Hepatocyte (in vitro differentiated cells): ENCODE measurements at regions not wholly inside any gene's neighbourhood (a gene's known extent, or its start where the extent isn't known, plus 50 kb on each side); places are given as distances from the start of the nearest gene placed in this dataset.

Experiments used
- DNase-seq: peaks from one replicate; pipeline ENCODE4 v3.0.0-alpha.2; 2016; ENCODE audit warnings: low spot score
- H2AFZ ChIP-seq: fragments of 200-600 bp; sonication (generic); 2 replicates; pipeline ENCODE4 v1.6.0; 2016; ENCODE audit warnings: antibody characterized with exemption, mild to moderate bottlenecking
- H3K27ac ChIP-seq: fragments of 200-600 bp; sonication (generic); 2 replicates; pipeline ENCODE4 v1.5.1; 2016; ENCODE audit warnings: mild to moderate bottlenecking
- H3K27me3 ChIP-seq: fragments of 200-600 bp; sonication (generic); 2 replicates; pipeline ENCODE4 v1.6.1; 2016
- H3K36me3 ChIP-seq: fragments of 200-600 bp; sonication (generic); replicated peaks from 2 replicates; pipeline ENCODE4 v1.5.1; 2016; ENCODE audit warnings: low read depth; ENCODE audit not compliant: insufficient read depth
- H3K4me1 ChIP-seq: fragments of 200-600 bp; sonication (generic); 2 replicates; pipeline ENCODE4 v1.5.1; 2016; ENCODE audit warnings: mild to moderate bottlenecking, moderate library complexity; ENCODE audit not compliant: insufficient read depth
- H3K4me2 ChIP-seq: fragments of 200-600 bp; sonication (generic); 2 replicates; pipeline ENCODE4 v1.6.0; 2016
- H3K4me3 ChIP-seq: fragments of 200-600 bp; sonication (generic); 2 replicates; pipeline ENCODE4 v1.5.1; 2016; ENCODE audit warnings: mild to moderate bottlenecking
- H3K79me2 ChIP-seq: fragments of 200-600 bp; sonication (generic); 2 replicates; pipeline ENCODE4 v1.6.0; 2017; ENCODE audit warnings: mild to moderate bottlenecking
- H3K9me2 ChIP-seq: fragments of 200-600 bp; sonication (generic); replicated peaks from 2 replicates; pipeline ENCODE4 v1.6.0; 2017; ENCODE audit warnings: mild to moderate bottlenecking; ENCODE audit not compliant: insufficient read depth
- H3K9me3 ChIP-seq: fragments of 200-600 bp; sonication (generic); 2 replicates; pipeline ENCODE4 v1.5.1; 2016; ENCODE audit warnings: low read depth, mild to moderate bottlenecking
- H4K20me1 ChIP-seq: fragments of 200-600 bp; sonication (generic); 2 replicates; pipeline ENCODE4 v1.6.0; 2016; ENCODE audit warnings: mild to moderate bottlenecking; ENCODE audit not compliant: insufficient read depth, poor library complexity, severe bottlenecking
- EZH2 ChIP-seq: fragments of 200-600 bp; sonication (generic); IDR thresholded peaks from 2 replicates; pipeline ENCODE4 v1.6.1; 2016; ENCODE audit warnings: antibody characterized with exemption, mild to moderate bottlenecking, borderline replicate concordance
- EZH2phosphoT487 ChIP-seq: fragments of 200-600 bp; sonication (generic); IDR thresholded peaks from one replicate; pipeline ENCODE4 v1.6.1; 2018; ENCODE audit warnings: antibody characterized with exemption, mild to moderate bottlenecking, low read depth, moderate library complexity; ENCODE audit not compliant: unreplicated experiment, severe bottlenecking
- WGBS: methylation state at CpG from one replicate; pipeline ENCODE4 v1.1.6; 2016; ENCODE audit warnings: low lambda C conversion rate; ENCODE audit errors: missing lambda C conversion rate; 5-methylcytosine and 5-hydroxymethylcytosine counted together
- TF ChIP-seq, protein P1 (sequence below): fragments of 200-600 bp; sonication (generic); IDR thresholded peaks from 2 replicates; pipeline ENCODE4 v1.5.1; 2016; ENCODE audit warnings: antibody characterized with exemption, mild to moderate bottlenecking; ENCODE audit not compliant: poor library complexity

DNA sequence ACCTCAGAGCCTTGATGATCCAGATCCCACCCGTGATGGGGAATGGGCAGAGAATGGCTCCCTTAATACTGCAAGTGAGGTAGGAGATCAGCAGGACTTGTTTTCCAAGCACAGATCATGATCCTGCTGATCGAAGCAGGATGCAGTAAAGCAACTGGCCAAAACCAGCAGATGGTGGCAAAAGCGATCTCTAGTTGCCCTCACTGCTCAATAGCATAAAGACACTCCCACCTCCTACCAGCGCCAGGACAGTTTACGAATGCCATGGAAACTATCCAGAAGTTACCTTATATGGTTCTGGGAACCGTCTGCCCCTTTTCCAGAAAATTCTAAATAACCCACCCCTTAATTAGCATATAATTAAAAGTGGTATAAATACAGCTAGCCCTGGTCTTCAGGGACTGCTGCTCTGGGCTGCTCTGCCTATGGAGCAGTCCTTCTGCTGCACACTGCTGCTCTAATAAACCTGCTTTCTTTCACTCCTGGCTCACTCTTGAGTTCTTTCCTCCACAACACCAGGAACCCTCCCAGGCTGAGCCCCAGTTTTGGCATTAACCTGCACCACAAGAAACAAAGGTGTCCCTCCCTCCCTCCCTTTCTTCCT is 415.8 kb downstream of the PREX1 start:
- Histone ChIP-seq H3K4me1 (peaks cover 3% of the 10 kb centered on the region), H3K9me2 (no peaks in the 10 kb centered on the region), H3K9me3 (no peaks in the 10 kb centered on the region), H3K27ac (no peak overlapping the region), H2AFZ (no peak overlapping the region), H3K79me2 (no peaks in the 10 kb centered on the region), H4K20me1 (no peaks in the 10 kb centered on the region), H3K4me2 (no peak overlapping the region), H3K27me3 (no peaks in the 10 kb centered on the region), H3K36me3 (no peaks in the 10 kb centered on the region), H3K4me3 (no peak overlapping the region)
- DNase-seq, result no peak
- 92% methylated on average over 6 of the region's 6 CpGs for WGBS
- TF ChIP-seq, protein P1, sequence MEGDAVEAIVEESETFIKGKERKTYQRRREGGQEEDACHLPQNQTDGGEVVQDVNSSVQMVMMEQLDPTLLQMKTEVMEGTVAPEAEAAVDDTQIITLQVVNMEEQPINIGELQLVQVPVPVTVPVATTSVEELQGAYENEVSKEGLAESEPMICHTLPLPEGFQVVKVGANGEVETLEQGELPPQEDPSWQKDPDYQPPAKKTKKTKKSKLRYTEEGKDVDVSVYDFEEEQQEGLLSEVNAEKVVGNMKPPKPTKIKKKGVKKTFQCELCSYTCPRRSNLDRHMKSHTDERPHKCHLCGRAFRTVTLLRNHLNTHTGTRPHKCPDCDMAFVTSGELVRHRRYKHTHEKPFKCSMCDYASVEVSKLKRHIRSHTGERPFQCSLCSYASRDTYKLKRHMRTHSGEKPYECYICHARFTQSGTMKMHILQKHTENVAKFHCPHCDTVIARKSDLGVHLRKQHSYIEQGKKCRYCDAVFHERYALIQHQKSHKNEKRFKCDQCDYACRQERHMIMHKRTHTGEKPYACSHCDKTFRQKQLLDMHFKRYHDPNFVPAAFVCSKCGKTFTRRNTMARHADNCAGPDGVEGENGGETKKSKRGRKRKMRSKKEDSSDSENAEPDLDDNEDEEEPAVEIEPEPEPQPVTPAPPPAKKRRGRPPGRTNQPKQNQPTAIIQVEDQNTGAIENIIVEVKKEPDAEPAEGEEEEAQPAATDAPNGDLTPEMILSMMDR, result no peak
- no peak for TF ChIP-seq EZH2
- TF ChIP-seq EZH2phosphoT487, result no peak

DNA sequence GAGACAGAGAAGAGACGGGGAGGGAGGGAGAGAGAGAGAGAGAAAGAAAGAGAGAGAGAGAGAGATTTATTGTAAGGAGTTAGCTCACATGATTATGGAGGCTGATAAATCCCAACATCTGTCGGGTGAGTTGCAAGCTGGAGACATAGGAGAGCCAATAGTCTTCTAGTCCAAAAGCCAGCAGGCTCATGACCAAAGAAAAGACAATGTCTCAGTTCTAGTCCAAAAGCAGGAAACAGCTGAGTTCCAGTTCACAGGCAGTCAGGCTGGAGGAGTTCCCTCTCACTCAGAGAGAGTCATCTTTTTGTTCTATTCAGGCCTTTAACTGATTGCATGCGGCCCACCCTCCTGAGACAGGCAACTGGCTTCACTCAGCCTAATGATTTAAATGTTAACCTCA is 416.6 kb downstream of the PREX1 start:
- Histone ChIP-seq H3K4me3 (no peak overlapping the region), H3K9me3 (no peaks in the 10 kb centered on the region), H4K20me1 (no peaks in the 10 kb centered on the region), H3K4me1 (peaks cover 3% of the 10 kb centered on the region), H3K9me2 (no peaks in the 10 kb centered on the region), H3K4me2 (no peak overlapping the region), H3K27me3 (no peaks in the 10 kb centered on the region), H3K27ac (no peak overlapping the region), H3K79me2 (no peaks in the 10 kb centered on the region), H2AFZ (no peak overlapping the region), H3K36me3 (no peaks in the 10 kb centered on the region)
- TF ChIP-seq EZH2phosphoT487 (no peak), EZH2 (no peak)
- TF ChIP-seq, protein P1, result no peak
- no peak for DNase-seq
- 76% methylated on average over 3 of the region's 3 CpGs for WGBS

DNA sequence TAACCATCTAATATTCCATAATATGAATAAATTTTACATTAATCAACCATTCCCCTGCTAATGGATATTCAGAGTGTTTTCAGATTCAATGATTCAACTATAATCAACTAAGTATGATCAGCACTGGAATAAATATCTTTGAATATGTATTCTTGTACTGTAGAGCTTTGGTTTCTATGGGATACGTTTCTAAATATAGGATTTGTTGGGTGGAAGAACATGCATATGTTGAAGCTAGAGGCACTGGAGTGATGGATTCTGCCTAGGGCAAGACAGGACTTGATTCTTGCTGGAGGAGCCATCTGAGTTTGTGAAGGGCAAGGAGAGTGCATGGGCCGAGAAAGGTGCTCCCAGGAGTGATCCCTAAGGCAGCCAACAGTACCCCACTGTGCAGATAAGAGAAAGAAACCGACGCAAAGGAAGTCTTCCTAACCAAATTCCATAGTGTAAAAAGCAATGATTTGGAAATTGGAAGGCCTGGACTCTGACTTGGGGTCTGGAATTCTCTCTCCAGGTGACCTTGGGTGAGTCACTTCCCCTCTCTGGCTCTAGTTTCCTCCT is 418.7 kb downstream of the PREX1 start:
- TF ChIP-seq EZH2 (no peak), EZH2phosphoT487 (no peak)
- TF ChIP-seq, protein P1, result no peak
- H3K27ac ChIP-seq, result no peak overlapping the region
- no peak for DNase-seq
- H3K9me3 ChIP-seq, result no peaks in the 10 kb centered on the region
- H3K9me2 ChIP-seq, result no peaks in the 10 kb centered on the region
- no peaks in the 10 kb centered on the region for H4K20me1 ChIP-seq
- 93% methylated on average over 4 of the region's 4 CpGs for WGBS
- H3K4me2 ChIP-seq, result no peak overlapping the region
- no peaks in the 10 kb centered on the region for H3K36me3 ChIP-seq
- H2AFZ ChIP-seq, result no peak overlapping the region
- H3K4me3 ChIP-seq, result no peak overlapping the region
- peaks cover 3% of the 10 kb centered on the region for H3K4me1 ChIP-seq
- no peaks in the 10 kb centered on the region for H3K79me2 ChIP-seq
- H3K27me3 ChIP-seq, result no peaks in the 10 kb centered on the region

DNA sequence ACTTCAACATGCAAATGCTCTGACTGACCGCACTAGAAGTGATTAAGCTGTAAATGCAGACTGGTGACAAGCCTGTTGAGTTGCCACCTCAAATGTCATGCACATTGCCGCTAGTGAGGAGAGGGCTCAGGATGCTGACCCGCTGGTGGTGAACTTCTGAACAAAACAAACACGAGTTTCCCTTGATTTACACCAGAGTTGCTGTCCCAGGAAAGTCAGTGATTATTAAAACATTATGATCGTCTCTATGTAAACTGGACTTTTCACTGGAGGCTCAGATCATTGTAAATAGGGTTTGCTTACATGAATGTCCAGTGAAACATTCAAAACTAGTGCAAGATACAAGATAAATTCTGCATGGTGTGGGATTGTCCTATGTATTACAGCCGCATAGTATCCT is 420.1 kb downstream of the PREX1 start:
- H3K9me3 ChIP-seq, result no peaks in the 10 kb centered on the region
- no peak for DNase-seq
- no peaks in the 10 kb centered on the region for H3K9me2 ChIP-seq
- 55% methylated on average over 6 of the region's 6 CpGs for WGBS
- no peak overlapping the region for H3K4me2 ChIP-seq
- no peaks in the 10 kb centered on the region for H3K79me2 ChIP-seq
- H3K27ac ChIP-seq, result no peak overlapping the region
- H3K4me1 ChIP-seq, result peaks cover 3% of the 10 kb centered on the region
- H4K20me1 ChIP-seq, result no peaks in the 10 kb centered on the region
- TF ChIP-seq, protein P1, result no peak
- TF ChIP-seq EZH2 (no peak), EZH2phosphoT487 (no peak)
- H3K36me3 ChIP-seq, result no peaks in the 10 kb centered on the region
- H3K27me3 ChIP-seq, result no peaks in the 10 kb centered on the region
- no peak overlapping the region for H3K4me3 ChIP-seq
- H2AFZ ChIP-seq, result no peak overlapping the region
